A549 (cell line): ENCODE measurements at regions not wholly inside any gene's neighbourhood (a gene's known extent, or its start where the extent isn't known, plus 50 kb on each side); places are given as distances from the start of the nearest gene placed in this dataset.

ENCODE experiments used
- ATAC-seq, 2 experiments: fragments of 200-7000 bp in 1 of 2; fragments of >200 bp in 1 of 2; cut with Nextera tagmentation in 1 of 2; cut with Tn5 transposase in 1 of 2; 3 replicates each; pipeline versions ENCODE4 v1.8.0 to v1.9.1; 2018 to 2020; ENCODE audit warnings: mild to moderate bottlenecking in 1 of 2, moderate library complexity in 1 of 2
- CTCF ChIA-PET: fragments of 300-600 bp; sonication (Branson Sonifier 250); formaldehyde crosslinking; extraction: SDS; loops from one replicate; lab custom pipeline; 2021; ENCODE audit warnings: antibody characterized with exemption, inconsistent platforms; lab: Yijun Ruan, JAX
- POLR2A ChIA-PET: fragments of 350-600 bp; formaldehyde crosslinking; extraction: SDS; loops from one replicate; lab custom pipeline; 2021; ENCODE audit warnings: antibody characterized with exemption, inconsistent platforms; lab: Yijun Ruan, JAX
- DNase-seq, 2 experiments: peaks; one replicate each; pipeline versions ENCODE4 v3.0.0 to v3.0.0-alpha.2; 2011 to 2016; ENCODE audit warnings: low read depth in 1 of 2, low spot score in 1 of 2
- FAIRE-seq: peaks from 2 replicates; lab custom pipeline; 2011; peaks lifted over from hg19 to GRCh38; lab: Jason Lieb, UNC
- H3K27ac ChIP-seq, 2 experiments: fragments of >200 bp; sonication (Bioruptor Twin); formaldehyde crosslinking; 3 replicates each; pipeline ENCODE4 v1.5.1; 2016 to 2017
- H3K4me1 ChIP-seq: fragments of >200 bp; sonication (Bioruptor Twin); formaldehyde crosslinking; 3 replicates; pipeline ENCODE4 v1.6.1; 2016
- H3K4me2 ChIP-seq: fragments of >200 bp; sonication (Bioruptor Twin); formaldehyde crosslinking; 3 replicates; pipeline ENCODE4 v1.6.1; 2016
- H3K4me3 ChIP-seq: fragments of >200 bp; sonication (Bioruptor Twin); formaldehyde crosslinking; 3 replicates; pipeline ENCODE4 v1.5.1; 2016
- H3K9me3 ChIP-seq: fragments of >200 bp; sonication (Bioruptor Twin); formaldehyde crosslinking; 3 replicates; pipeline ENCODE4 v1.6.1; 2016
- EHF ChIP-seq: fragments of 250-450 bp; sonication (Bioruptor Pico); IDR thresholded peaks from 2 replicates; pipeline ENCODE4 v1.5.0; 2020; ENCODE audit warnings: mild to moderate bottlenecking
- HES2 ChIP-seq: fragments of >200 bp; sonication (Bioruptor Twin); formaldehyde crosslinking; IDR thresholded peaks from 2 replicates; pipeline ENCODE4 v1.6.1; 2016
- WGBS: methylation state at CpG from one replicate; pipeline ENCODE4 v1.1.6; 2017; ENCODE audit errors: missing lambda C conversion rate; 5-methylcytosine and 5-hydroxymethylcytosine counted together
- small RNA-seq, 6 experiments: library from RNA; depleted of rRNA; stranded (forward); fragments of <200 nt; gene quantifications; one replicate each; pipeline ENCODE3, GENCODE V24; 2012

- DNase-seq (no peak), ATAC-seq (no peak), FAIRE-seq (no peak)
- ChIA-PET CTCF (no interaction called here), POLR2A (no interaction called here)
- TF ChIP-seq HES2 (no peak), EHF (CRISPR knock-in tag) (no peak)
- no peaks in the 10 kb centered on the region for H3K9me3 ChIP-seq
- H3K4me2 ChIP-seq: no peak overlapping the region
- H3K4me3 ChIP-seq: no peak overlapping the region
- H3K4me1 ChIP-seq: no peaks in the 10 kb centered on the region
- no peak overlapping the region for H3K27ac ChIP-seq
Measured at GRCh38 chrX:151336809-151337208, 60.2 kb upstream of the VMA21 start.

DNA sequence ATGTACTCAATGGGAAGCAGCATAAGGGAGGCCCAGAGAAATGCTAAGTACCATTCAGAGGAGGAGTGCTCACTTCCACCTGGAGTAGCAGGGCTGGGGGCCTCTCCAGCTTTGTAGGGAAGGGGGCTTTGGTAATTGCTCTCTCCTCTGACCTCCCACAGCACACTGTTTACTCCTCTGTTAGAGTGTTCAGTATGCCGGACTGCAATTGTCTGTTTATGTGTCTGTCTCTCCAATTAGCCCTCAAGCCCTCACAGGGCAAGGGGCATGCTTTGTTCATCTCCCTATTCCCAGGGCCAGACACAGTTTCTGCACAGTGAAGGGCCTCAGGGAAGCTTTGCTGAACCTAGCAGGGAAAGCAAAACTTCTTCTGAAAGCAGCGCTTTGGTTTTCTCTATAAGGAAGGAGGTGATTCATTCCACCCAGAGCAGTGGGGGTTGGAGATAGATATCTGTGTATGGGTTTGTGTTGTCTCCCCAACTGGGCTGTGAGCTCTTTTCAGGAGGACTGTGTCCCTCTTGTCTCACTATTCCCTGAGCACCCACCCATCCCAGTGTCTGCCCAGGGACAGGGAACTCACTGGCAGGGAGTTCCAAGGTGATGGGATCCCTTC, 50.0 kb upstream of the VMA21 start:
- 14% methylated on average over 1 of the region's 2 CpGs for WGBS
- no peak overlapping the region for H3K27ac ChIP-seq
- no peak for TF ChIP-seq EHF (CRISPR knock-in tag)
- TF ChIP-seq, all 56 proteins: peak for 0
- Histone ChIP-seq H3K4me1 (no peaks in the 10 kb centered on the region), H3K9me3 (no peaks in the 10 kb centered on the region), H3K4me3 (no peak overlapping the region), H3K4me2 (no peak overlapping the region)
- FAIRE-seq (no peak), DNase-seq (no peak), ATAC-seq (no peak)
- ChIA-PET POLR2A (no interaction called here), CTCF (no interaction called here)

Small RNA genes in the stretch of these regions (small RNA-seq; reads per million reads assigned to genes)
- gene RF00017: 0 reads per million in 6 experiments
